ENCODE measurements at regions not wholly inside any gene's neighbourhood (a gene's known extent, or its start where the extent isn't known, plus 50 kb on each side); places are given as distances from the start of the nearest gene placed in this dataset.
"Not testable (repeated sequence)": the region's sequence is repeated elsewhere in the genome, so short reads cannot be mapped to it uniquely, and the experiment has no call there.

GRCh38 chr19:33866696-33867095 is 70.0 kb downstream of the KCTD15 start:
- DNase-seq = no peak

- no peak for DNase-seq
Measured at GRCh38 chr19:33868076-33868735, 71.5 kb downstream of the KCTD15 start.

DNA sequence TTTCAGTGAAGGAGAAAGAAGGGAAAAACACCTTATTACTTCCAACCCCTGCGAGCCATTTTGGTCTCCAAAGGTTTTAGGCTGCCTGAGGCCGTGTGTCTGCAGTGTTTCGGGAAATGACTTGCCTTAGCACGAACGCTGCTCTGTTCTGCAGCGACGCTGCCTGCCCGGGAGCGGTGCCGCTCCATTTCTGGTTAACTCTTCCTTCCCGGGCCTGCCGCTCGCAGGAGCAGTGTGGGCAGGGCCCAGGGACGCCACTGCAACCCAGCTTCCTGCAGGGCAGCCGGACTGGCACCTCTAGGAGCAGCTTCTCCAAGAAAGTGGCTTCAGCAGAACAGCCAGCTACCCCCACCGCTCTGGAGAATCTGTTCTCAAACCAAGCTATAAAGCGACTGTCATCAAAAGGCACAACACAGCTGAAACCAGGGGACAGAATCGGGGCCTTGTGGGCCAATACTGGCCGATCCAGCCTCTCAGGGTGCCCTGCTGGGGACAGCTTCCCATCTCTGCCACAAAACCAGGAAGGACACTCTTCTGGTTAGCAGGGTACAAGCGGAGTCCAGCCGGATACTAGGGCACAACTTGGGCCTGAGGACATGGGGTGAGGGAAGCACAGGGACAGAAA is 72.2 kb downstream of the KCTD15 start:
- no peak for DNase-seq

DNA sequence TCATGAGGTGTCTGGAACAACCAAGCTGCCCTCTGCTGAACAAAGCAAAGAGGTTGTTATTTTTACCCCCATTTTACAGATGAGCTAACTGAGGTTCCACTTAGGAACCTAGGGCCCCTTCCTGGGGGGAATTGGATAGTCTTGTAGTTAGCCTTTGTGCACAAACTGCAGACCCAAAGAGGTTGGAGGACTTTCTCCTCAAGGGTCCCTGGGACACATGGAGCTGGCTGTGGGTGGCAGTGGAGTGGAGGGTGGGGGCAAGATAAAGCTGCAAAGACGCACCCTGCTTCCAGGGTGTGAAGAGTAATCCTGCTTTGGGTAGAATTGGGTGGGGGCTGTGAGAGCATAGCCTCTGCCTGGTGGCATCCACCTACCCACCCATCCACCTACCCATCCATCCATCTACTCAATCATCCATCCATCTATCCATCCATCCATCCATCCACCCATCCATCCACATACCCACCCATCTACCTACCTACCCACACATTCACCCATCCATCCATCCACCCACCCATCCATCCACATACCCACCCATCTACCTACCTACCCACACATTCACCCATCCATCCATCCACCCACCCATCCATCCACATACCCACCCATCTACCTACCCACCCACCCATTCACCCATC is 73.7 kb downstream of the KCTD15 start:
- not testable (repeated sequence) for DNase-seq

DNA sequence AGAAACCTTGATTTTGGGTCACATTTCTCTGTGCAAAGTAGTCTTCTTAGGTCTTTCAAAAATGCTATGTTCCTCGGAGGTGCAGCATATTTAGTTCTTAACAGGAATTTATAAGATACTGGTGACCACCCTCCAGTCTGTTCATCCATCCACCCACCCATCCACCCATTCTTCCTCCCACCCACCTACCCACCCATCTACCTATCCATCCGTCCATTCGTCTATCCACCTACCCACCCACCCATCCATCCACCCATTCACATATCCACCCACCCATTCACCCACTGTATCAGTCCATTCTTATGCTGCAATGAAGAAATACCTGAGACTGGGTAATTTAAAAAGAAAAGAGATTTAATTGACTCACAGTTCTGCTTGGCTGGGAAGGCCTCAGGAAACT is 74.9 kb downstream of the KCTD15 start:
- DNase-seq = no peak

DNA sequence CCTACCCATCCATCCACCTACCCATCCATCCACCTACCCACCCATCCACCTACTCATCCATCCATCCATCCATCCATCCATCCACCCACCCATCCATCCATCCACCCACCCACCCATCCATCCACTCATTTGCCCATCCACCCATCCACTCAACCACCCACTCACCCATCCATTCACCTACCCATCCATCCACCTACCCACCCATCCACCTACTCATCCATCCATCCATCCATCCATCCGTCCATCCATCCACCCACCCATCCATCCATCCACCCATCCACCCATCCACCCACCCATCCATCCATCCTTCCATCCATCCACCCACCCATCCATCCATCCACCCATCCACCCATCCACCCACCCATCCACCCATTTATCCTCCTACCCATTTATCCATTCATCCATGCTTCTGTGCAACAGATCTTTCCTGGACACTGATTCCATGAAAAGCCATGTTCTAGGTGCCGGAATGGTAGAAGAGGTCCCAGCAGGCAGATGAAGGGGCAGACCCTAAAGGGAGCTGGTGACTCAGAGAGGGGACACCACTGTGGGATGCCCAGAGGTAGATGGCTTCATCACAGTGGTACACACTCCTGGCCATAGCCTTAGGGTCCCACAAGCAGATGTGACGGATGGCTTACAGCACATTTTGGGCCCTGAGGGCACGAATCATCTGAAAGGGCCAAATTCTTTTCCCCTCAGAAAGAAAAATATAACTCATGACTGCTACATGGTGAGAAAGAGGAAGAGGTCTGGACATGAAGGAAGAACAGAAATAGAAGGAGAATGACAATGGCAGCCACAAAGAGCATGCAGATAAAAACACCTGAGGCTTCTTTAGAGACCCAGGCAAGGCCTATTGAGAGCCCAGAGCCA is 76.0 kb downstream of the KCTD15 start:
- DNase-seq = no peak

GRCh38 chr19:33875071-33875470 is 78.4 kb downstream of the KCTD15 start:
- no peak for DNase-seq

- no peak for DNase-seq
Measured at GRCh38 chr19:33876192-33876591, 79.5 kb downstream of the KCTD15 start.

DNA sequence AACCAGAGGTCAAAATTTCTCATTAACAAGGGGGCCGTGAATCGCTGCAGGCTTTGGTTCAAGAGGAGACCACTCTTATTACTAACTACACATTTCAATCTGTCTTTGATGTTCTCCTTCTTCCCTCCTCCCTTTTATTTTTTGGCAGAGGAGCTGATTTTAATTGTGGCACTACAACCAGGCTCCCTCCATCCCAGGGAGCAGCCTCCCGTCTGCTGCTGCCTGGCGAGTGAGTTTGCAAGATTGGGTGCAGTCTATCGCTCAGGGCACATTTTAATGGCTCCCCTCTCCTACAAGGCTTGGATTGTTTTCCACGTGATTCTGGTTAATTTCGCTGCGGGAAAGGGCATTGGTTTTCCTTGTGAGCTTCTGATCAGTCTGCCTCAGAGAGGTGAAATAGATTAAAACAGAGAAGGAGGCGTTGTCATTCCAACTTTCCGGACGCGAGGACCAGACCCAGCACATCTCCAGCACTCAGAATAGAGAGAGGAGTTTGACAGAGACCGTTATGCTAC is 81.4 kb downstream of the KCTD15 start:
- DNase-seq = no peak

DNA sequence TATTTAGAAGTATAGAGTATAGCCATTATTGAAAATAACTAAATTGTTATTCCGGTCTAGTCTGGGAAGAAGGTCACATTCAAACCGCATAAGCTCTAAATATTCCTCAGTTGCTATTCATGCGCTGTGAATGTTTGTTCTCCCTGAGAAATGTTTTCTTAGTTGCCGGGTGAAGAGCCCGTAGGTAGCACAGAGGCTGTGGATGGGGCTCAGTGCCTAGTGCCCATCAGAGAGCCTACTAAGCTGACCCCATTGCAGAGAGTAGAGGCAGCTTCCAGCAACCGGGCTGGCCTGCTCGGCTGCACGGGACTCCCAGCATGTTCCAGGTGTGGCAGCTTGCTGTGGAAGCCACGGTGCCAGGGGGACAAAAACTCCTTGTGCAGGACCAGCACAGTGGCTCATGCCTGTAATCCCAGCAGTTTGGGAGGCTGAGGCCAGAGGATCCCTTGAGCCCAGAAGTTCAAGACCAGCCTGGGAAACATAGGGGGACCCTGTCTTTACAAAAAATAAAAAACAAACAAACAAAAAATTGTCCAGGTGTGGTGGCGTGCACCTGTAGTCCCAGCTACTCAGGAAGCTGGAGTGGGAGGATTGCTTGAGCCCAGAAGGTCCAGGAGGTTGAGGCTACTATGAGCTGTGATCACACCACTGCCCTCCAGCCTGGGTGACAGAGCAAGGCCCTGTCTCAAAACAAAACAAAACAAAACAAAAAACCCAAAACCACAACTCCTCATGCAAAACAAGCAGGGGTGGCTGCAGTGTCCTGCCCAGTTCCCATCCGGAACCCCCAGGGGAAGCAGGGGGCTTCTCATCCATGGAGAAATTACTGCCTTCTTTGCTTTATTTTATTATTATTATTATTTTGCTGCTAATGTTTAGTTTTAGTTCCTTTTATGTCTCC is 82.5 kb downstream of the KCTD15 start:
- DNase-seq = no peak

GRCh38 chr19:33879818-33880575 is 83.3 kb downstream of the KCTD15 start:
- DNase-seq = no peak

DNA sequence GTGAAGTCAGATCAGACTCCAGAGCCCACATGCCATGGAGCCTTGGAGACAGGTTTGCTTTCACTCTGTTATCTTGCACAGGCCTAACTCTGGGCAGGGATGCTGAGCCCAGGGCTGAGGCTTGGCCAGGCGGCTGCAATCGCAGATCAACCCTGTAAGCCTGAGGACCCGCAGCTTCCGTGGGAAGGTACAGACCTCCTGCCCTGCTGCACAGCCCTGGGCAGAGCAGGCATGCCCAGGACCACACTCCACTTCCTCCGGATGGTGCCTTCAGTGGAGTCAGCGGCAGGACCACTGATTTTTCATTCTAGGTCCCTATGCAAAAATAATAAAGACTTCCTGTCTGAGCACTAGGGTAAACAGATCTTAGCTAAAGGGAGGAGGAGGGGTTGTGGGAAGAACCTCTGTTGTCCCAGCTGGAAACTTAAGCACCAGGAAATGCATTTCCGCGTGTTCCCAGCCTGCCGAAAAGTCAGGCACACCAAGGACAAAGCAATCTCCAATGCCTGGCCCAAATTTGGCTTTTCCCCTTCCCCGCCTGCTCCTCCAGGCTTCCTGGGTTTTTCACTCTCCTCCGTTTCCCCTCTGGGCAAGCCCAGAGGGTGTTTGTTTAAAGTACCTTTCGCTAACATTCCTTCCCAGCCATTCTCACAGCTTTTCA is 87.3 kb downstream of the KCTD15 start:
- no peak for DNase-seq

- DNase-seq = no peak
Measured at GRCh38 chr19:33885236-33885635, 88.6 kb downstream of the KCTD15 start.

- no peak for DNase-seq
Measured at GRCh38 chr19:33887891-33888290, 91.2 kb downstream of the KCTD15 start.

DNA sequence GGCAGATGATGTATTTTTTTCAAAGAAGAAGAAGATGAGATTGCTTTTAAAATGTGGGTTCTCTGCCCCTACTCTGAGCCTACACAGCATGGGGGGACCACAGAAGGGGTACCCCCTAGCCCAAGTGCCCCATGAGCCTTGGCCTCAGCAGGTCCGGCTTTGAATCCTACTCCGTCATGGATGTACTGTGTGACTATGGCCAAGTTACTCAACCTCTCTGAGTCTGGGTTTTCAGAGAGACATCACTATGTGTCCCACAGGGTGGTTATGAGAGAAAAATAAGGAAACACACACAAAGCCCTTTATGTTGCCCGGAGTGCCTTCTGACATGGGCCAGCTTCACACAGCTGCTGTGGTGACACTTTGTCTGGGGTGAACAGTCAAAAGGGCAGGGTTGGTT is 92.0 kb downstream of the KCTD15 start:
- no peak for DNase-seq

- no peak for DNase-seq
Measured at GRCh38 chr19:33890569-33890968, 93.9 kb downstream of the KCTD15 start.

DNA sequence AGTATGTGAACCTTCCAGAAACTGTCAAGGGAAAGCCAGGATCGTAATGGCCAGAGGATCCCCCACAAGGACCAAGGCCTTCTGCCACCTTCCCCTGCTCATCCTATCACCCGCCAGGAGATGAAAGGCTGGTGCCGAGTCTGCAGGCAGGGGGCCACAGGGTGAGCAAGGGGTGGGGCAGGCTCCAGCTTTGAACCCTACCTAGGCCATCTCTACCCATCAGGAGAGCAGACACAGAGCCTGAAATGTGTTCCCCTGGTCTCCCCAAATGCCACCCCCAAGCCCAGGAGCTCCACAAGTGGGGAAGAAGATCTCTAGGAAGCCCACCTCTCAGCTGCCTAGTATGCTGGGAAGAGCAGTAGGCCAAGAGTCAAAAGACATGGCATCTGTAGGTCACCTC is 95.1 kb downstream of the KCTD15 start:
- DNase-seq = no peak

GRCh38 chr19:33894787-33895186 is 98.1 kb downstream of the KCTD15 start:
- DNase-seq = no peak

GRCh38 chr19:33895366-33895765 is 98.7 kb downstream of the KCTD15 start:
- no peak for DNase-seq

DNA sequence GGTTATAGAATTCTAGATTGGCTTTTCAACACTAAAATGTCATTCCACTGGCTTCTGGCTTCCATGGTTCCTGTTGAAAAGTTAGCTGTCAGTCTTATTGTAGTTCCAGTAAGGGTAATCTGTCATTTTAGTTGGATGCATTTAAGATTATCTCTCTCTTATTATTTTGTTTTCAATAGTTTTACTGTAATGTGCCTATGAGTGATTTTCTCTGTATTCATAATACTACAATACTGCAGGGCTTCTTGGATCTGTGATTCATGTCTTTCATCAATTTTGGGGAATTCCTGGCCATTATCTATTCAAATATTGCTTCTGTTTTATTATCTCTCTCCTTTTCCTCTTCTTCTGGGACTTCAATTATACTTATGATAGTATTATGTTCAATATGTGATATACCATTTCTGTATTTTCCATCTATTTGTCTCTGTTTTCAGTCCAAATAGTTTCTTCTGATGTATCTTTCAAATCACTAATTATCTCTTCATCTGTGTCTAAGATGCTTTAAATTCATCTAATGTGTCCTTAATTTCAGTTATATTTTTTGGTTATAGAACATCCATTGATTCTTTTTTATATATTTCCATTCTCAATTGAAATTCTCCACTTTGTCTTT is 101.5 kb downstream of the KCTD15 start:
- DNase-seq = no peak
